Activated T-helper 1 cell treated with anti-CD3 and anti-CD28 coated beads, Interleukin-12 subunit alpha, Interleukin-12 subunit beta, Interleukin-2, Interleukin-4 antibody, amounts not matched to agents 30 ng/mL and 10 ng/mL and 1 ng/mL, durations not matched to agents 14 hours and 24 hours and 36 hours (primary cell): ENCODE measurements at regions not wholly inside any gene's neighbourhood (a gene's known extent, or its start where the extent isn't known, plus 50 kb on each side); places are given as distances from the start of the nearest gene placed in this dataset.

Source experiments
- DNase-seq: peaks from one replicate; pipeline ENCODE4 v3.0.0; 2021; ENCODE audit warnings: low spot score
- H3K27ac Mint-ChIP-seq: one replicate; pipeline ENCODE4 v1.8.0; 2021; ENCODE audit warnings: mild to moderate bottlenecking, mixed read lengths
- H3K27me3 Mint-ChIP-seq: one replicate; pipeline ENCODE4 v1.8.0; 2022; ENCODE audit warnings: mild to moderate bottlenecking, moderate library complexity, mixed read lengths; ENCODE audit not compliant: insufficient read depth
- H3K36me3 Mint-ChIP-seq: one replicate; pipeline ENCODE4 v1.8.0; 2021; ENCODE audit warnings: low read depth, mixed read lengths
- H3K4me1 Mint-ChIP-seq: one replicate; pipeline ENCODE4 v1.8.0; 2021; ENCODE audit warnings: low read depth, mixed read lengths
- H3K4me3 Mint-ChIP-seq: one replicate; pipeline ENCODE4 v1.8.0; 2021; ENCODE audit warnings: mild to moderate bottlenecking, moderate library complexity, mixed read lengths
- H3K9me3 Mint-ChIP-seq: one replicate; pipeline ENCODE4 v1.8.0; 2021; ENCODE audit warnings: mixed read lengths
- intact Hi-C: fragments of 100-400 bp; cut with micrococcal nuclease; formaldehyde crosslinking; loops from one replicate; pipeline ENCODE4 v1.15.1; 2024

- H3K27me3 Mint-ChIP-seq, result no peaks in the 10 kb centered on the region
- DNase-seq, result no peak
- H3K36me3 Mint-ChIP-seq, result no peaks in the 10 kb centered on the region
- H3K4me1 Mint-ChIP-seq, result no peaks in the 10 kb centered on the region
- H3K27ac Mint-ChIP-seq, result no peak overlapping the region
- intact Hi-C loops, result no loop called here
- H3K9me3 Mint-ChIP-seq, result no peaks in the 10 kb centered on the region
- no peak overlapping the region for H3K4me3 Mint-ChIP-seq
Measured at GRCh38 chr13:78102741-78103140, 184.1 kb upstream of the EDNRB start.

- Mint-ChIP-seq H3K27me3 (no peaks in the 10 kb centered on the region), H3K36me3 (no peaks in the 10 kb centered on the region), H3K9me3 (no peaks in the 10 kb centered on the region), H3K4me1 (no peaks in the 10 kb centered on the region), H3K27ac (no peak overlapping the region), H3K4me3 (no peak overlapping the region)
- no peak for DNase-seq
- intact Hi-C loops, result no loop called here
Measured at GRCh38 chr13:78102121-78102677, 183.6 kb upstream of the EDNRB start.

- H3K27ac Mint-ChIP-seq, result no peak overlapping the region
- intact Hi-C loops, result no loop called here
- H3K9me3 Mint-ChIP-seq, result no peaks in the 10 kb centered on the region
- H3K36me3 Mint-ChIP-seq, result no peaks in the 10 kb centered on the region
- no peaks in the 10 kb centered on the region for H3K27me3 Mint-ChIP-seq
- no peak overlapping the region for H3K4me3 Mint-ChIP-seq
- DNase-seq, result no peak
- no peaks in the 10 kb centered on the region for H3K4me1 Mint-ChIP-seq
Measured at GRCh38 chr13:78100486-78100885, 181.9 kb upstream of the EDNRB start.

- H3K27me3 Mint-ChIP-seq, result no peaks in the 10 kb centered on the region
- no peak overlapping the region for H3K4me3 Mint-ChIP-seq
- no peak for DNase-seq
- no peaks in the 10 kb centered on the region for H3K4me1 Mint-ChIP-seq
- intact Hi-C loops, result no loop called here
- H3K36me3 Mint-ChIP-seq, result no peaks in the 10 kb centered on the region
- no peaks in the 10 kb centered on the region for H3K9me3 Mint-ChIP-seq
- no peak overlapping the region for H3K27ac Mint-ChIP-seq
Measured at GRCh38 chr13:78098249-78098648, 179.6 kb upstream of the EDNRB start.

- DNase-seq, result no peak
- H3K4me1 Mint-ChIP-seq, result no peaks in the 10 kb centered on the region
- no peaks in the 10 kb centered on the region for H3K36me3 Mint-ChIP-seq
- no peaks in the 10 kb centered on the region for H3K9me3 Mint-ChIP-seq
- H3K27me3 Mint-ChIP-seq, result no peaks in the 10 kb centered on the region
- intact Hi-C loops, result no loop called here
- no peak overlapping the region for H3K27ac Mint-ChIP-seq
- no peak overlapping the region for H3K4me3 Mint-ChIP-seq
Measured at GRCh38 chr13:78096221-78096620, 177.6 kb upstream of the EDNRB start.

GRCh38 chr13:78087966-78088678, 169.5 kb upstream of the EDNRB start:
- Mint-ChIP-seq H3K4me3 (no peak overlapping the region), H3K4me1 (no peaks in the 10 kb centered on the region)
- DNase-seq, result no peak

GRCh38 chr13:78085434-78086225, 167.0 kb upstream of the EDNRB start:
- peaks cover 2% of the 10 kb centered on the region for H3K27me3 Mint-ChIP-seq
- no peak for DNase-seq
- no peaks in the 10 kb centered on the region for H3K36me3 Mint-ChIP-seq
- intact Hi-C loops, result no loop called here
- no peak overlapping the region for H3K27ac Mint-ChIP-seq
- peaks cover 14% of the 10 kb centered on the region for H3K9me3 Mint-ChIP-seq
- no peaks in the 10 kb centered on the region for H3K4me1 Mint-ChIP-seq
- H3K4me3 Mint-ChIP-seq, result no peak overlapping the region

More at GRCh38 chr13:78087966-78088678, 169.5 kb upstream of the EDNRB start:
- no peaks in the 10 kb centered on the region for H3K36me3 Mint-ChIP-seq
- H3K27ac Mint-ChIP-seq, result no peak overlapping the region
- H3K9me3 Mint-ChIP-seq, result no peaks in the 10 kb centered on the region
- peaks cover 2% of the 10 kb centered on the region for H3K27me3 Mint-ChIP-seq
- intact Hi-C loops, result no loop called here

- Mint-ChIP-seq H3K27me3 (peaks cover 2% of the 10 kb centered on the region), H3K9me3 (peaks cover 14% of the 10 kb centered on the region), H3K4me1 (no peaks in the 10 kb centered on the region), H3K36me3 (no peaks in the 10 kb centered on the region), H3K27ac (no peak overlapping the region), H3K4me3 (no peak overlapping the region)
- intact Hi-C loops, result no loop called here
- DNase-seq, result no peak
Measured at GRCh38 chr13:78084401-78084800, 165.8 kb upstream of the EDNRB start.

- H3K27ac Mint-ChIP-seq, result no peak overlapping the region
- no peaks in the 10 kb centered on the region for H3K36me3 Mint-ChIP-seq
- peaks cover 17% of the 10 kb centered on the region for H3K9me3 Mint-ChIP-seq
- no peak overlapping the region for H3K4me3 Mint-ChIP-seq
- DNase-seq, result no peak
- intact Hi-C loops, result no loop called here
- no peaks in the 10 kb centered on the region for H3K4me1 Mint-ChIP-seq
- H3K27me3 Mint-ChIP-seq, result no peaks in the 10 kb centered on the region
Measured at GRCh38 chr13:78078168-78078567, 159.5 kb upstream of the EDNRB start.

GRCh38 chr13:78067290-78067689, 148.7 kb upstream of the EDNRB start:
- no peaks in the 10 kb centered on the region for H3K27me3 Mint-ChIP-seq
- H3K4me3 Mint-ChIP-seq, result no peak overlapping the region
- intact Hi-C loops, result no loop called here
- no peak for DNase-seq
- no peaks in the 10 kb centered on the region for H3K36me3 Mint-ChIP-seq
- H3K27ac Mint-ChIP-seq, result no peak overlapping the region
- H3K9me3 Mint-ChIP-seq, result no peaks in the 10 kb centered on the region
- H3K4me1 Mint-ChIP-seq, result no peaks in the 10 kb centered on the region

GRCh38 chr13:78065141-78065540, 146.5 kb upstream of the EDNRB start:
- Mint-ChIP-seq H3K4me1 (no peaks in the 10 kb centered on the region), H3K27ac (no peak overlapping the region), H3K36me3 (no peaks in the 10 kb centered on the region), H3K4me3 (no peak overlapping the region), H3K9me3 (no peaks in the 10 kb centered on the region), H3K27me3 (no peaks in the 10 kb centered on the region)
- DNase-seq, result no peak
- intact Hi-C loops, result no loop called here

GRCh38 chr13:78061806-78062205, 143.2 kb upstream of the EDNRB start:
- no peaks in the 10 kb centered on the region for H3K36me3 Mint-ChIP-seq
- DNase-seq, result no peak
- H3K27ac Mint-ChIP-seq, result no peak overlapping the region
- H3K9me3 Mint-ChIP-seq, result peaks cover under 1% of the 10 kb centered on the region
- intact Hi-C loops, result no loop called here
- H3K4me3 Mint-ChIP-seq, result no peak overlapping the region
- no peaks in the 10 kb centered on the region for H3K4me1 Mint-ChIP-seq
- H3K27me3 Mint-ChIP-seq, result no peaks in the 10 kb centered on the region

- no peak for DNase-seq
- Mint-ChIP-seq H3K9me3 (peaks cover 9% of the 10 kb centered on the region), H3K36me3 (no peaks in the 10 kb centered on the region), H3K4me3 (no peak overlapping the region), H3K27ac (no peak overlapping the region), H3K27me3 (no peaks in the 10 kb centered on the region), H3K4me1 (no peaks in the 10 kb centered on the region)
- intact Hi-C loops, result no loop called here
Measured at GRCh38 chr13:78060966-78061365, 142.3 kb upstream of the EDNRB start.
